ENCODE measurements at regions not wholly inside any gene's neighbourhood (a gene's known extent, or its start where the extent isn't known, plus 50 kb on each side); places are given as distances from the start of the nearest gene placed in this dataset.
A peak's percentile ranks its signal among the peaks of the same experiment; 100 is the strongest.

- no peaks in the 10 kb centered on the region for H3K9me2 ChIP-seq
- H3K9ac ChIP-seq = no peak overlapping the region
- peak; percentile 11 for DNase-seq
- no peaks in the 10 kb centered on the region for H3K36me3 ChIP-seq (replicated peaks in 1 of 2; ENCODE audit: control insufficient read depth in 1 of 2, insufficient read depth in 2 of 2, low read length in 1 of 2)
- no peaks in the 10 kb centered on the region for H3K27me3 ChIP-seq (ENCODE audit: insufficient read depth)
- H4K20me1 ChIP-seq (ENCODE audit: insufficient read depth) = no peaks in the 10 kb centered on the region
- H3K4me1 ChIP-seq (ENCODE audit: control insufficient read depth in 1 of 2, insufficient read depth in 2 of 2, low read depth in 1 of 2, low read length in 1 of 2) = peaks cover 0 to 16% of the 10 kb centered on the region in 2 experiments; a peak in 2 of 4 replicates
- no peaks in the 10 kb centered on the region for H3K9me3 ChIP-seq
- TF ChIP-seq POLR2AphosphoS5 (IDR thresholded peaks at IDR 0.05; ENCODE audit: low read depth, low read length) = no peak
- peak; percentile 40 for TF ChIP-seq TCF12 (IDR thresholded peaks at IDR 0.05)
- TF ChIP-seq FOSL2 (IDR thresholded peaks at IDR 0.05; ENCODE audit: borderline replicate concordance, low read depth) = no peak
- TF ChIP-seq CTCF (IDR thresholded peaks at IDR 0.05) = no peak
- TF ChIP-seq, protein P1, sequence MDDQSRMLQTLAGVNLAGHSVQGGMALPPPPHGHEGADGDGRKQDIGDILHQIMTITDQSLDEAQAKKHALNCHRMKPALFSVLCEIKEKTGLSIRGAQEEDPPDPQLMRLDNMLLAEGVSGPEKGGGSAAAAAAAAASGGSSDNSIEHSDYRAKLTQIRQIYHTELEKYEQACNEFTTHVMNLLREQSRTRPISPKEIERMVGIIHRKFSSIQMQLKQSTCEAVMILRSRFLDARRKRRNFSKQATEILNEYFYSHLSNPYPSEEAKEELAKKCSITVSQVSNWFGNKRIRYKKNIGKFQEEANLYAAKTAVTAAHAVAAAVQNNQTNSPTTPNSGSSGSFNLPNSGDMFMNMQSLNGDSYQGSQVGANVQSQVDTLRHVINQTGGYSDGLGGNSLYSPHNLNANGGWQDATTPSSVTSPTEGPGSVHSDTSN (IDR thresholded peaks at IDR 0.05) = peak; percentile 40; the same call in 1 of the 2 replicates
- no peak for TF ChIP-seq RXRA (IDR thresholded peaks at IDR 0.05; ENCODE audit: borderline replicate concordance, low read depth)
- TF ChIP-seq JUND (IDR thresholded peaks at IDR 0.05) = no peak
- no peak overlapping the region for H3K4me3 ChIP-seq (ENCODE audit: low read depth in 2 of 2, low read length in 1 of 2)
- no peaks in the 10 kb centered on the region for H3F3A ChIP-seq (replicated peaks; ENCODE audit: insufficient read depth)
- no peaks in the 10 kb centered on the region for H3K79me2 ChIP-seq (ENCODE audit: insufficient read depth)
- no peak overlapping the region for H2AFZ ChIP-seq (ENCODE audit: low read depth)
- POLR2A ChIA-PET = no interaction called here
- CTCF ChIA-PET = interaction anchor here (1.0 to 2.2 kb wide), 5 partner anchors 51 to 209 kb away, joined by 3 to 8 read pairs (median 5); no protein-coding TSS in a partner anchor
- WGBS (ENCODE audit: low lambda C conversion rate) = 53% methylated on average over 4 of the region's 4 CpGs
- no peak overlapping the region; the same call in 1 of the 2 replicates for H3K4me2 ChIP-seq
- peak overlapping the region; percentile 30 to 97; a peak in 3 of 4 replicates for H3K27ac ChIP-seq (ENCODE audit: low read depth in 2 of 2, low read length in 1 of 2)
Measured at GRCh38 chr15:91496754-91497691, 356.5 kb upstream of the SLCO3A1 start.

DNA sequence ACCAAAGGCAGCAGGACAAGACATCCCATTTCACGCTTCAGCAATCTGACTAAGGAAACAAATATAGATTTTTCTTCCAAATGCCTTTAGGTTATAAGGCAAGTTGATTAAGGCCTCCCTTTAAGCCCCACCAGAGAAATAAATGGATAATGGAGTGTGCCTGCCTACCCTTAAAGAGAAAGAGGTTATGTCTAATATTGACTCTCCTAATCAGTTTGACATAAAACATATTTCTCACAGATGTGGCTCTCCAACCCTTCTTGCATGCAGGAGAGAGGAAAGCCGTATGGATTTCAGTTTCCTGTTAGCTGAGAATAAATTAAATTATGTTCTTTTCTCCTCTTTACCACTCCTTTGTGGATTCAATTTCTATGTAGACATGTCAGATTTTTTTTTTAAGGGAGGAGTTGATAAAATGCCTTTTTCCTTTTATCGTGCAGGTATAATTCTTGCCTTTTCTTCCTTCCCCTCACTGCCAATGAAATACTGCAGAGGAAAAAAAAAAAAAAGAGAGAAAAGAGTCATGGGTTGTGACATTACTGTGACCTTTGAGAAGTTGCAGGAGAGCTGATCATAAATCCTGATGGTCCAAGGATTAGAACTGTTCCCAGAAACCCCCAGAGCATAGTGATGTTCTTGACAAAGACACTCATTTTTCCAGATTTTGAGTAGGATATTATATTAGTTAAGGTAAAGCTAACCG is 355.3 kb upstream of the SLCO3A1 start:
- Histone ChIP-seq H3K4me1 (ENCODE audit: control insufficient read depth in 1 of 2, insufficient read depth in 2 of 2, low read depth in 1 of 2, low read length in 1 of 2) (peaks cover 0 to 16% of the 10 kb centered on the region in 2 experiments; a peak in 2 of 4 replicates), H3K27me3 (ENCODE audit: insufficient read depth) (no peaks in the 10 kb centered on the region), H3K4me2 (no peak overlapping the region), H3K9ac (no peak overlapping the region), H3F3A (replicated peaks; ENCODE audit: insufficient read depth) (no peaks in the 10 kb centered on the region), H3K36me3 (replicated peaks in 1 of 2; ENCODE audit: control insufficient read depth in 1 of 2, insufficient read depth in 2 of 2, low read length in 1 of 2) (no peaks in the 10 kb centered on the region), H3K4me3 (ENCODE audit: low read depth in 2 of 2, low read length in 1 of 2) (no peak overlapping the region), H3K9me2 (no peaks in the 10 kb centered on the region), H3K9me3 (no peaks in the 10 kb centered on the region), H3K27ac (ENCODE audit: low read depth in 2 of 2, low read length in 1 of 2) (peak overlapping the region; percentile 30 to 97; a peak in 3 of 4 replicates), H2AFZ (ENCODE audit: low read depth) (no peak overlapping the region), H4K20me1 (ENCODE audit: insufficient read depth) (no peaks in the 10 kb centered on the region), H3K79me2 (ENCODE audit: insufficient read depth) (no peaks in the 10 kb centered on the region)
- DNase-seq = peak; percentile 75
- 38% methylated on average over 4 of the region's 4 CpGs for WGBS (ENCODE audit: low lambda C conversion rate)
- ChIA-PET POLR2A (no interaction called here), CTCF (interaction anchor here (0.8 to 2.0 kb wide), 3 partner anchors 18 to 196 kb away, joined by 3 to 8 read pairs (median 3); no protein-coding TSS in a partner anchor)
- TF ChIP-seq RFX5 (IDR thresholded peaks at IDR 0.05; ENCODE audit: low read length) (no peak), MXI1 (IDR thresholded peaks at IDR 0.05; ENCODE audit: low read depth, low read length) (peak; percentile 41; the same call in 1 of the 2 replicates), RCOR1 (IDR thresholded peaks at IDR 0.05; ENCODE audit: low read length) (peak; percentile 69; the same call in 1 of the 2 replicates), EZH2phosphoT487 (IDR thresholded peaks at IDR 0.05; ENCODE audit: borderline replicate concordance, low read depth) (no peak), TEAD4 (IDR thresholded peaks at IDR 0.05; ENCODE audit: borderline replicate concordance, insufficient read depth) (no peak), EP300 (IDR thresholded peaks at IDR 0.05; ENCODE audit: borderline replicate concordance in 1 of 2, low read depth in 1 of 2, low read length in 1 of 2) (peak in 1 of 2 experiments; percentile 93; a peak in 2 of 4 replicates), CHD2 (IDR thresholded peaks at IDR 0.05; ENCODE audit: low read length, partially characterized antibody) (peak; percentile 68), GATA2 (CRISPR knock-in tag; IDR thresholded peaks at IDR 0.05) (peak; percentile 76), TCF12 (IDR thresholded peaks at IDR 0.05) (peak; percentile 79), RAD21 (IDR thresholded peaks at IDR 0.05; ENCODE audit: low read length) (peak; percentile 35; the same call in 1 of the 2 replicates), MEF2A (IDR thresholded peaks at IDR 0.05; ENCODE audit: borderline replicate concordance, low read depth) (no peak), MAX (IDR thresholded peaks at IDR 0.05; ENCODE audit: low read depth) (no peak), YY1 (IDR thresholded peaks at IDR 0.05; ENCODE audit: low read depth) (no peak), FOXJ3 (CRISPR knock-in tag; IDR thresholded peaks at IDR 0.05) (peak; percentile 17; the same call in 1 of the 2 replicates), ELF1 (IDR thresholded peaks at IDR 0.05) (no peak), NFIC (IDR thresholded peaks at IDR 0.05; ENCODE audit: borderline replicate concordance) (no peak), POLR2AphosphoS5 (IDR thresholded peaks at IDR 0.05; ENCODE audit: low read depth, low read length) (peak; percentile 32; the same call in 1 of the 2 replicates)
- TF ChIP-seq, protein P1 (IDR thresholded peaks at IDR 0.05) = peak; percentile 46; the same call in 1 of the 2 replicates
